ENCODE measurements at regions not wholly inside any gene's neighbourhood (a gene's known extent, or its start where the extent isn't known, plus 50 kb on each side); places are given as distances from the start of the nearest gene placed in this dataset.
A peak's percentile ranks its signal among the peaks of the same experiment; 100 is the strongest.

DNA sequence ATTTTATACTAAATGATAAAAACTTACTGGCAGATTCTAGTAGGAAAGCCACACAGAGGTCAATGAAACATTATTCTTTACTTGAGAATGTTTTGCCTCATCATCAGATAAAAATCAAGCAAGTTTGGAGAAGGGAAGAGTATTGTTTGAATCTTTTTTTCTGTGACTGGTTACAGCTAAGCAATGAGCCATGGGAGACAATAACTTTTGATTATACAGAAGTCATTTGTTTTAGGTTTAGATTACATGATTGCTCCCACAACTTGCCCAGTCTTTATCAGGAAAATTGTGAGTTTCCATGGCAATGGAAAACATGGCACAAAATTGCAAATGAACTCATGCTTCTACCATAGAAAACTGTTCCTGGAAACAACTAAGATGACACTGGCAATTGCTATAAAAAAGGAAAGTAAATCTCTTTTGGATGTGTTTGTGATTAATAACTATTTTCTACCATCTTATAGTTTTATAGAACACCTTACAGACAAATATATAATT, 476.8 kb downstream of the MBD2 start:
- no peak for DNase-seq (ENCODE audit: low read depth, low spot score)
- in situ Hi-C loops (cut with HindIII; ENCODE audit: low pct_unique_long_range_greater_than_20kb, low sequenced_read_pairs): no loop called here

DNA sequence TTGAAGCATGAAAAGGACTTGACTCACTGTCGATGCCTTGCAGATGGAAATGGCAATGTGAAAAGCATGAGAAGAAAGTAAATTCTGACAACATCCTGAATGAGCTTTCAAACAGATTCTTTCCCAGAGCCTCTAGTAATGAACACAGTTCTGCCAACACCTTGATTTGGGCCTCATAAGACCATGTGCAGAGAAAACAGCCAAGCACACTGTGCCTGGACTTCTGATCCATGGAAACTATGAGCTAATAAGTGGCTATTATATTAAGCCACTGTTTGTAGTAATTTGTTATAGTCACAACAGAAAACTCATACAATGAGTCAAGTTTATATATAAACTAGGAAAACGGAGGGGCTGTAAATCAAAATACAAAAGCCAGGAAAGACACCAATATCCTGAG, 477.3 kb downstream of the MBD2 start:
- no peak for DNase-seq (ENCODE audit: low read depth, low spot score)
- in situ Hi-C loops (cut with HindIII; ENCODE audit: low pct_unique_long_range_greater_than_20kb, low sequenced_read_pairs): no loop called here

DNA sequence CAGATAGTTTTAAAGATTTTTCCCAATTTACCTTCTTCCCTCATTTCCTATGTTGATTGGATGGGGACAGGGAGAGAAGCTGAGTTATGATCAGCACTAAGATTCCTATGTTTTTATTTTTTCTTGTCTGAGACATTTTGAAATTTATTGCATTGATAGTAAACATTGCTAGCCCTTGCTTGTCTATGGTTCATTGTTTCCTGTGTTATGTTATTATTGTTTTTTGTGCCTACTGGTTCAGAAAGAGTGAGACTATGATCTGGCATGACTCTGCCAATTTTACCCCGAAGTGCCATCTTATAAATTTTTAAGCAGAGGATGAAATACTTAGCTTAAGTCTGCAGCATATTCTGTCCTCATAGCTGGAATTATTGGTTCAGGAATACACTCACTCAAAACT, 478.5 kb downstream of the MBD2 start:
- in situ Hi-C loops (cut with HindIII; ENCODE audit: low pct_unique_long_range_greater_than_20kb, low sequenced_read_pairs): no loop called here

DNA sequence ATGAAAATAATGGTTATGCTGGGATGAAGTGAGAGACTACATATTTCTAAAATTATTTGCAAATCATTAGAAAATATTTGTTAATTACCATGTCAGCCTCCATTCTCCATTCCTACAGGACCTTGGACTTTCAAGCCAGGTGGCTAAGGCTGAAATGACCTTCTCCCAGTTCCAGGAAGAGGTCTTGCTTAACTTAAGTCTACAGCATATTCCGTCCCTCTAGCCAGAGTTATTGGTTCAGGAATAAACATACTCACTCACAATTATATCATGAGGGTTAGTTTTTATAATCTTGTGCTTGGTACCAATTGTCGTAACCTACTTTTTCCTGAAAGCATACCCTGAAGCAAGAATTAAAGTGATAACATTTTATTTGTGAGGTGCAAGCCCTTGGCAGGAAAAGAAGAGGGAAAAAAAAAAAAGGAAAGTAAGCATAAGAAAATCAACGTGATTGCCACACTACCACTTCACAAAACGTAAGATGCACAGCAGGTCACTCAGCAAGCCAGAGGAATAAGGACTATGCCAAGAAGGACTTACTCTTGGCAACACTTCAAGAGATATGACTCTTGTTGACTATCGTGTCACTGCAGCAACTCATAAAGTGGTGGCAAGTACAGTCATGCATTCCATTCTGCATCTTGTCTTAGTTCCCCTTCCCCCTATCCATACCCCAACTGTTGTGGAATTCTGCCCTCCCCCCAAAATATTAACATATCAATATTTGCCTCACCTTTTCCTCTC, 479.1 kb downstream of the MBD2 start:
- in situ Hi-C loops (cut with HindIII; ENCODE audit: low pct_unique_long_range_greater_than_20kb, low sequenced_read_pairs): no loop called here
- DNase-seq (ENCODE audit: low read depth, low spot score): no peak

More for the DNA sequence above, 478.5 kb downstream of the MBD2 start:
- no peak for DNase-seq (ENCODE audit: low read depth, low spot score)

DNA sequence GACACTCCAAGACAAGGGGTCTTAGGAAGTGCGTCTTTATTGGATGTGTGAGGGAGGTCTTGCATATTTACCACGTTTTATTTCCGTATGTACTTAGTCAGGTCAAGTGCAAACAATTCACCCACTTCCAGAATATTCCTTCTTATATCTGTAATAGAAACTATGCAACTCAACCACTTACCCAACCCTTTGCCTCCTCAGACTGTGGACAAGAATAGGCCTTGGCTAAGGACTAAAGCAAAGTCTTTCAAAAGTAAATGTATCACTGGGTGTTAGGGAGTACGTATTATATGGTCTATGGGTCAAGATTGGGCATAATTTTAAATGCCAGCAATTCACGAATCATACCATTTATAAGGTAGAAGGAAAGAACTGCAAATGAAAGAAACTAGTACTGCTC, 484.8 kb downstream of the MBD2 start:
- in situ Hi-C loops (cut with HindIII; ENCODE audit: low pct_unique_long_range_greater_than_20kb, low sequenced_read_pairs): no loop called here
- DNase-seq (ENCODE audit: low read depth, low spot score): no peak

DNA sequence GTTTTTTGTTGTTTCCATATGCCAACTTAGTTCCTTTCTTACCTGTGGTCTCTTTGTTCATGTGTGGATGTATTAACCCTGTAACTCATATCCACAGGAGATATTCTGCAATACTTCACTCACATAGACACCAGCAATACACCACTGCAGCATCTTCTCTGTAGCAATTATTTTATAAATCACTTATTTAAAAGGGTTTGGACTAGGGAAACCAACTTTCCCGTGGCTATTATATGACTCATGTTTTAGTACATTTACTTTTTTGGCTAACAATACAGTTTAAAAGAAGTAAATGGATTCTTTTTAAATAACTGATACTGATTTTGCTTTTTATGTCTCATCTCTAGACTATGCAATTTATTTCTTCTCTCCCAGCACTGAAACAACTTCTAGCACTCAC, 488.9 kb downstream of the MBD2 start:
- in situ Hi-C loops (cut with HindIII; ENCODE audit: low pct_unique_long_range_greater_than_20kb, low sequenced_read_pairs): no loop called here

DNA sequence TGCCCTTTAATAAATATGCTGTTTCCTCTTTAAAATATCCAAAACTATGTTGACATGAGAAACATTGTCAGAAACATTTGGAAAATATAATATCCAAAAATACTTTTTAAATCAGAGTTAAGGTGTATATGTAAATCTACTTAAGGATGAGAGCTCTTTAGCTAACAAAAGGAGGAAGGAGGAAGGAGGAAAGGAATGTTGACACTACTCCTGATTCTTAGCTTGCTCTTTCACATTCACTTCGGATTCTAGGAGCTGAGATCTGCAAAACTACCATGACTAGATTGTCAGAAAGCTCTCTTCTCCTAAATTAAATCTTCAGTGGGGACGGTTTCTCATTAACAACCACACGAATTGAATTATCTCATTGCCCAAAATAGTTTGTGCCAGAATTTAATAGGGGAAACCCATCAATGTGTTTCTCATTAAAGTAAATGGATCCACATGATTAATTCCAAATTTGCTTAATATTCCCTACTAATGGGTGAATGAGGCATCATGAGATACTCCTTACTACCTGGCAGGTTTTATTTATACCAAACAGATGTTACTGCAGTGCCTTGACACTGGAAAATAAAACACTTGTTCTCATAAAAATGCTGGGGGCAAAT, 509.1 kb downstream of the MBD2 start:
- in situ Hi-C loops (cut with HindIII; ENCODE audit: low pct_unique_long_range_greater_than_20kb, low sequenced_read_pairs): no loop called here
- DNase-seq (ENCODE audit: low read depth, low spot score): no peak

More for the DNA sequence above, 488.9 kb downstream of the MBD2 start:
- DNase-seq (ENCODE audit: low read depth, low spot score): no peak

DNA sequence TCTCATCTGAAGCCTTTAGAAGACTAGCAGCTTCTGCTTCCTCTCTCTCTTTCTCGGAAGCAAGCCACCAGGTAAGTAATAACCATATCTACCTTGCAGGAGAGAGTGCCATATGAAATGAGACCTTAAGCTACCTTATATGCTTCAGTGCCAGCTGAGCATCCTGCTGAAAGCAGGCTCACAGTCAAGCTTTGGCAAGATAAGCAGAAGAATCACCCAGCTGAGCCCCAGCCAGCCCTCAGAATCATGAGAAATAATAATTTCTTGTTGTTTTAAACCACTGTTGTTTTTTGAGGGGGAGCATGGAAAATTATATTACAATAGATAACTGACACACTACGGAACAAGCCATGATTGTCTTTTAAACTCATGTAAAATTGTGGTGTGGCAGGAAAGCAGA, 514.4 kb downstream of the MBD2 start:
- in situ Hi-C loops (cut with HindIII; ENCODE audit: low pct_unique_long_range_greater_than_20kb, low sequenced_read_pairs): no loop called here
- no peak for DNase-seq (ENCODE audit: low read depth, low spot score)

DNA sequence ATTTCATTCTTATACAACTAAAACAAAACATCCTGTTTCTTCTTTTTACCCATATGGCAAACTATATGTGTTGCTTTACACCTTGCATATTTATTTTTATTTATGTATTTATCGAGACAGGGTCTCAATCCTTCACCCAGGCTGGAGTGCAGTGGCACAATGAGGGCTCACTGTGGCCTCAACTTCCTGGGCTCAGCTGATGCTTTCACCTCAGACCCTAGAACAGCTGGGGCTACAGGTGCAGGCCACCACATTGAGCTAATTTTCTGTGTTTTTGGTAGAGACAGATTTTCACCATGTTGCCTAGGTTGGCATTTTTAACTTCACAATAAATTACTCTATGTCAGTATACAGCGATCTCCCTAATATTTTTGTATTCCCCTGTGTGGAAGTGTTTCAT, 522.0 kb downstream of the MBD2 start:
- in situ Hi-C loops (cut with HindIII; ENCODE audit: low pct_unique_long_range_greater_than_20kb, low sequenced_read_pairs): no loop called here
- no peak for DNase-seq (ENCODE audit: low read depth, low spot score)

DNA sequence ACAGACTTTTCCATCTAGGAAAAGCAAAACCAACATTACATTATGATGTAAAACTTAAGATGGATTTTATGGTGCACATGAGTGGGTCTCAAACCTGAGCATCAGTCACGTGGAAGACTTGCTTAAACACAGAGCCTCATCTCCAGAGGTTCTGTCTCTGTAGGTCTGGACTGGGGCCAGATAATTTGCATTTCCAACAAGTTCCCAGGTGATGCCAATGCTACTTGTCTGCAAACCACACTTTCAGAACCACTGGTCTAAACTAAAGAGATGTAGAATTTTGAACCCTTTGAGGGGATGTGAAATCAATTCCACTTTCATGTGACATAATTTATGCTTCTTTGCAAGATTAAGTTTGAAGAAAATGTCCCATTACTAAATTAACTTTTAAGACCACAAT, 522.8 kb downstream of the MBD2 start:
- no peak for DNase-seq (ENCODE audit: low read depth, low spot score)
- in situ Hi-C loops (cut with HindIII; ENCODE audit: low pct_unique_long_range_greater_than_20kb, low sequenced_read_pairs): no loop called here

DNA sequence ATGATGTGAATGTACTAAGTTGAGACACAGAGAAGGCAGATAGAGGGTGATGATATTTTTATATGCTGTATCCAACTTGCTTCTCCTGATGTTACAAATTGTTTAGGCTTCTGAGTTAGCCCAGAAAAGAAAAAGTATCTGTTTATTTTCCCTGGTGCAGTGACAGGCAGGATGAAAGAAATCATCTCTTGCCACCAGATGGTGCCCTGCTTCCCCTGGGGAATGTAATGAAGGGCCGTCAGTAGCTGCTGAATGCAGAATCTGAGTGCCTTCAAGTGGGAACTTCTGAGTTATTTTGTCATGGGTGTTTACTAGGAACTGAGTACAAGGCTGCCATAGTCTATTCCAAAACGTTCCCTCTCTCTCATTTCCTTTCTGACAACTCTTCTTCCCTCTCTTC, 525.6 kb downstream of the MBD2 start:
- in situ Hi-C loops (cut with HindIII; ENCODE audit: low pct_unique_long_range_greater_than_20kb, low sequenced_read_pairs): no loop called here
- DNase-seq (ENCODE audit: low read depth, low spot score): peak; percentile 43

DNA sequence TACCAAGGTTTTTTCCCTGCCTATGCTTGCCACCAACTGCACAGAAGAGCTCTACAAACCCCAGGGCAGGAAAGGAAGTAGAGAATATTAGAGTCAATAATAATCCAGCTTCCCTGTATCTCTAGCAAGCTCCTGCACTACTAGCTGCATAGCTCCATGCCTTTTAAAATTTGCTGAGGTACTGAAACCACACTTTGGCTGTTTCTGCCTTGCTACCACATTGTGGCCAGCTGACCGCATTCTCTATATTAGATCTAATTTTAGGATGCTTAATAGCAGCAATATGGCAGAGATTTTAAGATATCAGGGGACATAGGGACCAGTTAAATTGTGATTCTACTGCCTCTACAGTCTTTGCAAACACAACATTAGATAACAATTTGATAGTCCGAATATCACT, 534.6 kb downstream of the MBD2 start:
- in situ Hi-C loops (cut with HindIII; ENCODE audit: low pct_unique_long_range_greater_than_20kb, low sequenced_read_pairs): no loop called here
- no peak for DNase-seq (ENCODE audit: low read depth, low spot score)

DNA sequence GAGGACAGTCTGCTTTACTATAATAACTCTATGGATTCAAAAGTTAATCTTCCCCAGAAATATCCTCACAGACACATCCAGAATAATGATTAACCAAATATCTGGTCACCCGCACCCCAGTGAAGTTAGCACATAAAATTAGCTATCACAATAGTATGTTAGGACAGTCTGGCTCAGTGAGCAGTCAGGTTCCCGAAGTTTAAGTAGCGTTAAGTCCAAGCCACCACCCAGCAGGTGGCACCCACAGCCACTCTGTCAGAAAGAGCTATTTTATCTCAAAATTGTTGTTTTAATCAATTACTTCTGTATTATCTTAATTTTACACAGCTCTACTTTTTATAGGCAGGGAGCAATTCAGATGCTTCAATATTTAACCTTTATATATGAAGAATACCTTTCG, 537.5 kb downstream of the MBD2 start:
- DNase-seq (ENCODE audit: low read depth, low spot score): no peak
- in situ Hi-C loops (cut with HindIII; ENCODE audit: low pct_unique_long_range_greater_than_20kb, low sequenced_read_pairs): no loop called here

DNA sequence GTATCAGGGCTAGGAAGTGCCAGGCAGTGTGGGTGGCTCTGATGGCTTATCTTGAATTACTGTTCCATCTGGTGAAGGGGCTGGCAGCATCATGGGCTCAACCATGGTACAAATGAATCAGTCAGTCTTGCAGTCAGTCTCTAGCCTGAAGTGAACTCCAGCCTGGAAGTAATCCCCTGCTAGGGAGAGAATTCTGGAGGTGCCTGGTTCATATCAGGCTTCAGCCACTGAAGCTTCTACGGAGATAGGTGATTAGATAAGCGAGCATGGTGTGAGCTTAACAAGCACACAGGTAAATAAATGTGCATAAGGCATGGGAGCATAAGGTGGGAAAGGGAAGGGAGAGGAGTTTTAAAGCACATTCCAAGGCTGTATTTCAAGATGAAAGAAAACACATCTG, 541.7 kb downstream of the MBD2 start:
- DNase-seq (ENCODE audit: low read depth, low spot score): no peak

DNA sequence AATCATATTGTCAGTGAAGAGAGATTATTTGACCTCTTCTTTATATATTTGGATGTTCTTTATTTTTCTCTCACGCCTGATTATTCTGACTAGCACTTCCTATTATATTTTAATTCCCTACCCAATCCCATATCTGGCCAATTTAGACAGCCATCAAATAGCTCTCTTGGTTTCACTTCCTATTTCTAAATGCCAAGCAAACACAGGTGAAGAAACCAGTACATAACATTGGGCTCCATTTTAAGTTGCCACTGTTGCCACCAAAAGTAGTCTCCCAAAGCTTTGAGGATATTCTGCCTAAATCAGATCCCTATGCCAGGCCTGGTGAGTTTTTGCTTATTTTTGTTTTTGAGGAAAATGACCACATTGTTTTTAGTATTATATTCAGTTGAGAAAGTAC, 547.0 kb downstream of the MBD2 start:
- in situ Hi-C loops (cut with HindIII; ENCODE audit: low pct_unique_long_range_greater_than_20kb, low sequenced_read_pairs): no loop called here

More for the DNA sequence above, 541.7 kb downstream of the MBD2 start:
- in situ Hi-C loops (cut with HindIII; ENCODE audit: low pct_unique_long_range_greater_than_20kb, low sequenced_read_pairs): no loop called here

DNA sequence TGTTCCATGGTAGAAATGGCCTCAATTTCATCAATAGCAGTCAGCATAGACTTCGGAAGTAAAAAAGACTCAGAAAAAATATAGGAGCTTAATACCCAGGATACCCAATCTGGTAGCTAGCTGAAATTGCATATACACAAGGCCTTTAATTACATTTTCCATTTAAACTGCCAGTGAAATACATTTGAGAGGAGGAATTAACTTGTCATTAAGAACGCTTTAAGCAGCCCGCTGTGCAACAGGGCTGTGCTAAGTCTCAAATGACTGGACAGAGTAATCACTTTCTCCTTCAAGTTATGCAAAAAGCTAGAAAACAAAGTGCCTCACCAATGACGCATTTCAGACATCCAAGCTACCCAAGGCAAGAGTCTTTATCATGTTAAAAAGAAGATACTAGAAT, 558.8 kb downstream of the MBD2 start:
- in situ Hi-C loops (cut with HindIII; ENCODE audit: low pct_unique_long_range_greater_than_20kb, low sequenced_read_pairs): no loop called here
- no peak for DNase-seq (ENCODE audit: low read depth, low spot score)

More for the DNA sequence above, 547.0 kb downstream of the MBD2 start:
- no peak for DNase-seq (ENCODE audit: low read depth, low spot score)

DNA sequence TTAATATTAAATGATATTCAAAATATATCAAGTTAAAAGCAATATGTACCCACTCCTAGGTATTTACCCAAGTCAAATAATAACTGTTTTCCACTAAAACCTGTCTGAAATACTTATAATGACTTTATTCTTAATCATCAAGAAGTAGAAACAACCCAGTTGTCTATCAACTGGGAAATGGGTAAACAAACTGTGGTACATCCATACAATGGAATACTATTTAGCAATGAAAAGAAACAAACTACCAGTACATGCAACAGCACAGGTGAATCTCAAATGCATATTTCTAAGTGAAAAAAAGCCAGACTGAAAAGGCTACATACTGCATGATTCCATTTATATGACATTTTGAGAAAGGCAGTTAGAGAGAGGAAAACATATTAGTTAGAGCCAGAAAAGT, 559.9 kb downstream of the MBD2 start:
- no peak for DNase-seq (ENCODE audit: low read depth, low spot score)
- in situ Hi-C loops (cut with HindIII; ENCODE audit: low pct_unique_long_range_greater_than_20kb, low sequenced_read_pairs): no loop called here

DNA sequence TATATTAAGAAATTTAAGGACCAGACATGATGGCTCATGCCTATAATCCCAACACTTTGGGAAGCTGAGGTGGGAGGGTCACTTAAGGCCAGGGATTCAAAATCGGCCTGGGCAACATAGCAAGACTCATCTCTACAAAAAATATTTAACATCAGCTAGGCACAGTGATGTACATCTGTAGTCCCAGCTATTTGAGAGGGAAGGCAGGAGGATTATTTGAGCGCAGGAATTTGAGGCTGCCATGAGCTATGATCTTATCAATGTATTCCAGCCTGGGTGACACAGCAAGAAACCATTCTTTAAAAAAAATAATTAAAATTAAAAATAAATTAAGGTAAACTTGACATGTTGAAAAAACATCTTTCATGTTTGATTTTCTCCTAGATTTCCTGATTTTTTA, 564.2 kb downstream of the MBD2 start:
- in situ Hi-C loops (cut with HindIII; ENCODE audit: low pct_unique_long_range_greater_than_20kb, low sequenced_read_pairs): no loop called here

DNA sequence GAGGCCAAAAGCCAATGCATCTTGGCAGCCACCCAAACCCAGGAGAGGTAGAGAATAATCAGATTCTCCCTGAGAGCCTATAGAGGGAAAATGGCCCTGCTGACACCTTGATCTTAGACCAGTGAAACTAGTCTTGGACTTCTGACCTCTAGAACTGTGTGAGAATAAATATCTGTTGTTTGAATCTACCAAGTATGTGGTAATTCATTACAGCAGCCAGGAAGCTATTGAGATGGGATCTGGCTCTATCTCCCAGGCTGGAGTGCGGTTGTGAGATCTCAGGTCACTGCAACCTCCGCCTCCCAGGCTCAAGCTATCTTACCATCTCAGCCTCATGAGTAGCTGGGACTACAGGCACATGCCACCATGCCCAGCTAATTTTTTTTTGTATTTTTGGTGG, 567.2 kb downstream of the MBD2 start:
- in situ Hi-C loops (cut with HindIII; ENCODE audit: low pct_unique_long_range_greater_than_20kb, low sequenced_read_pairs): no loop called here

More for the DNA sequence above, 564.2 kb downstream of the MBD2 start:
- DNase-seq (ENCODE audit: low read depth, low spot score): no peak

More for the DNA sequence above, 567.2 kb downstream of the MBD2 start:
- no peak for DNase-seq (ENCODE audit: low read depth, low spot score)
